ENCODE measurements at regions not wholly inside any gene's neighbourhood (a gene's known extent, or its start where the extent isn't known, plus 50 kb on each side); places are given as distances from the start of the nearest gene placed in this dataset.

GRCh38 chr12:42886160-42886559 is 296.6 kb upstream of the PRICKLE1 start:
- Histone ChIP-seq H2AK5ac (ENCODE audit: insufficient read length, low read length) (no peak overlapping the region), H3K23ac (ENCODE audit: insufficient read length, low read depth, low read length) (no peak overlapping the region), H2BK20ac (ENCODE audit: low read depth, low read length, poor library complexity, severe bottlenecking) (no peak overlapping the region), H3K4me2 (ENCODE audit: insufficient read depth, insufficient read length, low read length) (no peak overlapping the region), H2BK5ac (ENCODE audit: insufficient read length, low read length) (no peak overlapping the region), H3K27me3 (ENCODE audit: insufficient read depth, low read length) (no peaks in the 10 kb centered on the region), H2BK12ac (ENCODE audit: insufficient read length, low read depth, low read length) (no peak overlapping the region), H3K4ac (ENCODE audit: low read depth, low read length) (no peak overlapping the region), H3K4me1 (ENCODE audit: insufficient read depth, low read length) (no peaks in the 10 kb centered on the region), H2BK15ac (ENCODE audit: low read depth, low read length) (no peak overlapping the region), H3K9ac (ENCODE audit: extremely low read depth, insufficient read length, low read length) (no peak overlapping the region), H4K91ac (ENCODE audit: insufficient read length, low read depth, low read length) (no peak overlapping the region), H3K79me2 (ENCODE audit: insufficient read depth, low read length) (no peaks in the 10 kb centered on the region), H3K56ac (ENCODE audit: insufficient read length, low read depth, low read length) (no peak overlapping the region), H4K8ac (replicated peaks; ENCODE audit: insufficient read length, low read depth, low read length) (no peak overlapping the region), H3K14ac (ENCODE audit: insufficient read depth, low read length) (no peak overlapping the region), H2AFZ (ENCODE audit: low read length) (no peak overlapping the region), H4K5ac (ENCODE audit: insufficient read length, low read depth, low read length) (no peak overlapping the region), H4K20me1 (ENCODE audit: control insufficient read depth, insufficient read depth, insufficient read length) (no peaks in the 10 kb centered on the region), H3T11ph (ENCODE audit: low read length) (no peak overlapping the region), H3K79me1 (ENCODE audit: insufficient read depth, low read depth, low read length, poor library complexity, severe bottlenecking) (no peaks in the 10 kb centered on the region), H3K18ac (ENCODE audit: insufficient read length, low read depth, low read length) (no peak overlapping the region), H3K23me2 (ENCODE audit: insufficient read length, low read depth, low read length, poor library complexity, severe bottlenecking) (no peaks in the 10 kb centered on the region), H3K27ac (ENCODE audit: insufficient read length, low read depth, low read length) (no peak overlapping the region), H3K9me3 (ENCODE audit: control insufficient read depth, low read depth, low read length) (no peaks in the 10 kb centered on the region), H2BK120ac (ENCODE audit: low read depth, low read length, poor library complexity, severe bottlenecking) (no peak overlapping the region)
- DNase-seq: no peak
- TF ChIP-seq CTCF (conservative IDR thresholded peaks at IDR 0.05): no peak
- Mint-ChIP-seq H3K36me3 (ENCODE audit: insufficient read depth in 1 of 3, low read depth in 3 of 3) (no peaks in the 10 kb centered on the region; a peak in 1 of 7 replicates), H3K9me3 (peaks cover 3 to 4% of the 10 kb centered on the region in 2 experiments; a peak in 2 of 5 replicates), H3K27ac (no peak overlapping the region), H3K27me3 (ENCODE audit: low read depth) (no peaks in the 10 kb centered on the region), H3K4me3 (no peak overlapping the region), H3K4me1 (no peaks in the 10 kb centered on the region)
- WGBS (ENCODE audit: extremely low coverage, insufficient read length, low lambda C conversion rate): no CpG with 5 or more reads among the region's 3 CpGs
